Uterus (tissue), 3 donors: ENCODE measurements at regions not wholly inside any gene's neighbourhood (a gene's known extent, or its start where the extent isn't known, plus 50 kb on each side); places are given as distances from the start of the nearest gene placed in this dataset.
A peak's percentile ranks its signal among the peaks of the same experiment; 100 is the strongest.

ENCODE experiments used
- DNase-seq, 2 donors: peaks; one replicate each; pipeline ENCODE4 v3.0.0-alpha.2; 2019 to 2020
- H3K27ac ChIP-seq, 2 donors: fragments of 200-600 bp; sonication (generic); 1 replicate in 1 of 2; 2 replicates in 1 of 2; pipeline ENCODE4 v1.5.1; 2016 to 2018
- H3K27me3 ChIP-seq, 2 donors: fragments of 200-600 bp; sonication (generic); one replicate each; pipeline ENCODE4 v1.5.1; 2018 to 2019; ENCODE audit warnings: control low read depth in 1 of 2
- H3K36me3 ChIP-seq, 2 donors: fragments of 200-600 bp; sonication (generic); one replicate each; pipeline ENCODE4 v1.5.1; 2019; ENCODE audit warnings: control low read depth in 1 of 2
- H3K4me1 ChIP-seq, 2 donors: fragments of 200-600 bp; sonication (generic); one replicate each; pipeline ENCODE4 v1.5.1; 2018 to 2019; ENCODE audit warnings: control low read depth in 1 of 2
- H3K4me3 ChIP-seq, 2 donors: fragments of 200-600 bp; sonication (generic); 1 replicate in 1 of 2; 2 replicates in 1 of 2; pipeline ENCODE4 v1.5.1; 2018 to 2019; ENCODE audit warnings: mild to moderate bottlenecking in 1 of 2
- H3K9me3 ChIP-seq, 2 donors: fragments of 200-600 bp; sonication (generic); one replicate each; pipeline ENCODE4 v1.5.1; 2019; ENCODE audit warnings: control low read depth in 1 of 2
- POLR2A ChIP-seq, 2 donors: fragments of 450-650 bp; IDR thresholded peaks; one replicate each; pipeline ENCODE4 v1.6.1; 2016; ENCODE audit warnings: antibody characterized with exemption in 2 of 2, mild to moderate bottlenecking in 1 of 2, moderate library complexity in 1 of 2
- intact Hi-C: fragments of 100-400 bp; cut with DNase I; formaldehyde crosslinking; loops from one replicate; pipeline ENCODE4 v1.15.1; 2023; ENCODE audit warnings: low total_unique reads
- TF ChIP-seq, protein P1 (sequence below), 4 experiments: fragments of 200-600 bp in 2 of 4; fragments of 450-650 bp in 2 of 4; sonication (generic) in 2 of 4; IDR thresholded peaks; one replicate each; pipeline ENCODE4 v1.5.1; 2016 to 2019; ENCODE audit warnings: antibody characterized with exemption in 4 of 4, mild to moderate bottlenecking in 2 of 4, moderate library complexity in 1 of 4
- donor health status: DM: yes; HTN: yes; CAD: no.

DNA sequence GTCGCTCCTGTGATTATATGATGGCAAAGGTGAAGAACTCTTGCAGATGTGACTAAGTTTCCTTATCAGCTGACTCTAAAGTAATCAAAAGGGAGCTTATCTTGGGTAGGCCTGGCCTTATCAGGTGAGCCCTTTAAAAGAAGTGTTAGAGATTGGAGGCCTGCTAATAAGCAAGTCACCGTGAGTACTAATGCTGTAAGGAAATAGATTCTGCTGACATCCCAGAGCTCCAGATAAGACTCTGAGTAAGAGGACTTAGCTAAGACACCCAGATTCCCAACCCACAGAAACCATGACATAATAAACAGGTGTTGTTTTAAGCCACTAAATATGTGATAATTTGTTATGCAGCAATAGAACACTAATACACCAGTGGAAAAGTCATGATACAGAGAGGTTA lies 99.9 kb upstream of the FAM20A start:
- H3K4me3 ChIP-seq: no peak overlapping the region
- H3K9me3 ChIP-seq: no peaks in the 10 kb centered on the region
- H3K4me1 ChIP-seq: no peaks in the 10 kb centered on the region
- no peaks in the 10 kb centered on the region for H3K27me3 ChIP-seq
- no peak for DNase-seq
- no peak overlapping the region for H3K27ac ChIP-seq
- no peaks in the 10 kb centered on the region for H3K36me3 ChIP-seq
- intact Hi-C loops: no loop called here
- TF ChIP-seq, protein P1, sequence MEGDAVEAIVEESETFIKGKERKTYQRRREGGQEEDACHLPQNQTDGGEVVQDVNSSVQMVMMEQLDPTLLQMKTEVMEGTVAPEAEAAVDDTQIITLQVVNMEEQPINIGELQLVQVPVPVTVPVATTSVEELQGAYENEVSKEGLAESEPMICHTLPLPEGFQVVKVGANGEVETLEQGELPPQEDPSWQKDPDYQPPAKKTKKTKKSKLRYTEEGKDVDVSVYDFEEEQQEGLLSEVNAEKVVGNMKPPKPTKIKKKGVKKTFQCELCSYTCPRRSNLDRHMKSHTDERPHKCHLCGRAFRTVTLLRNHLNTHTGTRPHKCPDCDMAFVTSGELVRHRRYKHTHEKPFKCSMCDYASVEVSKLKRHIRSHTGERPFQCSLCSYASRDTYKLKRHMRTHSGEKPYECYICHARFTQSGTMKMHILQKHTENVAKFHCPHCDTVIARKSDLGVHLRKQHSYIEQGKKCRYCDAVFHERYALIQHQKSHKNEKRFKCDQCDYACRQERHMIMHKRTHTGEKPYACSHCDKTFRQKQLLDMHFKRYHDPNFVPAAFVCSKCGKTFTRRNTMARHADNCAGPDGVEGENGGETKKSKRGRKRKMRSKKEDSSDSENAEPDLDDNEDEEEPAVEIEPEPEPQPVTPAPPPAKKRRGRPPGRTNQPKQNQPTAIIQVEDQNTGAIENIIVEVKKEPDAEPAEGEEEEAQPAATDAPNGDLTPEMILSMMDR (IDR thresholded peaks at IDR 0.05): no peak

DNA sequence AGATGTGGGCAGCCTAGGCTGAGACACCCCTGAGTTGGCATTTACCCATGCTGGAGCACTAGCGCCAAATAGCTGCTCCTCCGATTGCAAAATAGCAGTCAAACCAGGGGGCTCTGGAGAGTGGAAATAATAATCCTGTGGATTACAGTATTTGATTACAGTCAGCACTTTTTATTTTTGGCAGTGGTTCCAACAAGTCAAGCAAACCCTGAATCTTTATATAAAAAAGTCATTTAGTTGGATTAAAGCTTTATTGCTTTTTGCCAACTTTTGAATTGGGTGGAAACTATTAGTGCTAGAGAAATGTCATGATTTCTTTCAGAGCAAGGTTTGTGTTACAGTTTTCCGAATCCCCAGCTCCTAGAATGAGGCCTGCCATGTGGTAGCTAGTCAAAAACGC lies 99.3 kb upstream of the FAM20A start:
- no peaks in the 10 kb centered on the region for H3K36me3 ChIP-seq
- no peaks in the 10 kb centered on the region for H3K27me3 ChIP-seq
- H3K4me3 ChIP-seq: no peak overlapping the region
- no peaks in the 10 kb centered on the region for H3K9me3 ChIP-seq
- H3K27ac ChIP-seq: no peak overlapping the region
- TF ChIP-seq, protein P1 (IDR thresholded peaks at IDR 0.05): no peak
- TF ChIP-seq POLR2A (IDR thresholded peaks at IDR 0.05): no peak
- no peaks in the 10 kb centered on the region for H3K4me1 ChIP-seq
- intact Hi-C loops: no loop called here
- DNase-seq: no peak

DNA sequence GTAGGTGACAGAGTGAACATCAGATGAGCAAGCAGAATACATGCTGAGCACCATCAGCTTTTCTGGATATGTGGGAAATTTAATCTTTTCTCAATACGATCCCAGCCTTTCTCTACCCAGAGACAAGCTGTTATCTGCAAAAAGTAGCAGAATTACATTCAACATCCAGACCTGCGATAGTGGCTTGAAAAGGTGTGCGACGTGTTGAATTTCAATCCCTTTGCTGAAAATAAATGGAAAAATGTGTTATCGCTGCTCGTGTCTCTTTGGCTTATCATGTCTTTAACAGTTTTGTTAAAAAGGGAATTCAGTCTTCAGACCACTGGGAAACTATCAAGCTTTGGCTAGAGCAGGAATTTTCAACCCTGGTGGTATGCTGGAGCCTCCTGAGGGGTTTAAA lies 98.8 kb upstream of the FAM20A start:
- H3K27ac ChIP-seq: no peak overlapping the region
- no peaks in the 10 kb centered on the region for H3K27me3 ChIP-seq
- H3K4me3 ChIP-seq: no peak overlapping the region
- DNase-seq: no peak
- no peaks in the 10 kb centered on the region for H3K4me1 ChIP-seq
- intact Hi-C loops: no loop called here
- TF ChIP-seq POLR2A (IDR thresholded peaks at IDR 0.05): no peak
- TF ChIP-seq, protein P1 (IDR thresholded peaks at IDR 0.05): no peak
- H3K36me3 ChIP-seq: no peaks in the 10 kb centered on the region
- H3K9me3 ChIP-seq: no peaks in the 10 kb centered on the region

DNA sequence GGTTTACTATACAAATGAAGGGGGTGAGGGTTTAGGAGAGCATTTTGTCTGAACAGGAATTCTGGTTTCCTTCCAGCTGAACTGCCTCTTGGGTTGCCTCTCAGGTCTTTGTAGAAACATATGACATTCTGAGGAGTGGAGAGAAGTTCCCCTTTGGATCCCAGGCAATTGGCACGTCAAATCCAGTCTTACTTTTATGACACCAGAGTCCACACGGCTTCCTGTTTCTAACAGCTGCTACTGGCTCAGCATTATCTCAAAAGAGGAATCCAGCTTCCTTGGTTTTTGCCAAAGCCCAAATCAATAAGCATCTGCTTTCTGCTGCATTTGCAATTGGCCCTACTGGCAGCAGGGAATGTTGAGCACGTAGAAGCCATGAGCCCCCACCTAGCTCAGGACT lies 97.6 kb upstream of the FAM20A start:
- intact Hi-C loops: no loop called here
- H3K36me3 ChIP-seq: no peaks in the 10 kb centered on the region
- H3K27ac ChIP-seq: peak overlapping the region in 1 of 2 donors; percentile 40
- no peaks in the 10 kb centered on the region for H3K4me1 ChIP-seq
- TF ChIP-seq POLR2A (IDR thresholded peaks at IDR 0.05): no peak
- TF ChIP-seq, protein P1 (IDR thresholded peaks at IDR 0.05): no peak
- no peak overlapping the region for H3K4me3 ChIP-seq
- DNase-seq: no peak
- no peaks in the 10 kb centered on the region for H3K9me3 ChIP-seq
- H3K27me3 ChIP-seq: no peaks in the 10 kb centered on the region

DNA sequence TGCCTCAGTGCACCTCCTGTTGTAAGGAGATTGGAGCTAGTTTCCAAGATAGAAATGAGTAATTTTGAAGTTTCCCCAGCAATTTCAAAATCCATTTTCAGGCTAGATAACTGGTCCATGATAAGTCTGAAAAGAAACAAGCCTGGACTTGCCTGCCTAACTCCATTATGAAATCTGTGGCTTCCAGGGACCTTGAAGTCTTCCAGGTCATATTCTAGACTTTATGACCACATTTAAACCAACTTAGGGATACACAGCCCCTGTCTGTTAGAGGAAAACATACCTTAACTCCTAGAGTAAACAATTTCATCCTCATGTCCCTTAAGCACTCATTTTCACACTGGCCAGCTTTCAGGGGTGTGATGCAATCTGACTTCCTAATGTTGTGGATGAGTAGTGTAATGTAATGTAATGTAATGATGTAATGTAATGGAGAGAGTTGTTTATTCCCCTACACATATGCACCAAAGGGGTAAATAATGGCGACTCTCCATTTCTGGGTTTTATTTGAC lies 96.7 kb upstream of the FAM20A start:
- TF ChIP-seq, protein P1 (IDR thresholded peaks at IDR 0.05): no peak
- no peak for TF ChIP-seq POLR2A (IDR thresholded peaks at IDR 0.05)
- Histone ChIP-seq H3K36me3 (no peaks in the 10 kb centered on the region), H3K4me3 (no peak overlapping the region), H3K27me3 (no peaks in the 10 kb centered on the region), H3K4me1 (no peaks in the 10 kb centered on the region), H3K27ac (peak overlapping the region in 1 of 2 donors; percentile 40), H3K9me3 (no peaks in the 10 kb centered on the region)
- DNase-seq: peak; percentile 57 to 67
- intact Hi-C loops: no loop called here
